NCI-H1436 treated with DMSO at 0.1 percent for 48 hours (cell line): ENCODE measurements at regions not wholly inside any gene's neighbourhood (a gene's known extent, or its start where the extent isn't known, plus 50 kb on each side); places are given as distances from the start of the nearest gene placed in this dataset.
"Not testable (repeated sequence)": the region's sequence is repeated elsewhere in the genome, so short reads cannot be mapped to it uniquely, and the experiment has no call there.

ENCODE experiments used
- DNase-seq: peaks from one replicate; lab custom pipeline; 2025; lab: John Stamatoyannopoulos, UW

- DNase-seq, result no peak
These were observed 328.1 kb downstream of the HINT1 start for GRCh38 chr5:130836729-130837649.

- not testable (repeated sequence) for DNase-seq
These were observed 347.3 kb downstream of the HINT1 start for GRCh38 chr5:130817598-130818384.

GRCh38 chr5:130815246-130815645 lies 349.8 kb downstream of the HINT1 start:
- DNase-seq, result no peak

- DNase-seq, result no peak
These were observed 356.4 kb downstream of the HINT1 start for GRCh38 chr5:130808691-130809090.

GRCh38 chr5:130805648-130806047 lies 359.4 kb downstream of the HINT1 start:
- DNase-seq, result no peak

GRCh38 chr5:130805036-130805435 lies 360.0 kb downstream of the HINT1 start:
- no peak for DNase-seq

GRCh38 chr5:130801963-130802362 lies 363.1 kb downstream of the HINT1 start:
- DNase-seq, result no peak

- DNase-seq, result no peak
These were observed 366.0 kb downstream of the HINT1 start for GRCh38 chr5:130799015-130799414.

- DNase-seq, result no peak
These were observed 367.8 kb downstream of the HINT1 start for GRCh38 chr5:130797303-130797702.

GRCh38 chr5:130796902-130797301 lies 368.2 kb downstream of the HINT1 start:
- no peak for DNase-seq

- DNase-seq, result no peak
These were observed 369.0 kb downstream of the HINT1 start for GRCh38 chr5:130796032-130796431.

- no peak for DNase-seq
These were observed 370.0 kb downstream of the HINT1 start for GRCh38 chr5:130795037-130795436.

GRCh38 chr5:130777794-130778193 lies 387.3 kb downstream of the HINT1 start:
- no peak for DNase-seq

- no peak for DNase-seq
These were observed 391.2 kb downstream of the HINT1 start for GRCh38 chr5:130773813-130774212.

GRCh38 chr5:130762031-130762430 lies 403.0 kb downstream of the HINT1 start:
- no peak for DNase-seq

- DNase-seq, result no peak
These were observed 406.0 kb downstream of the HINT1 start for GRCh38 chr5:130759061-130759460.

- DNase-seq, result no peak
These were observed 417.5 kb downstream of the HINT1 start for GRCh38 chr5:130747556-130747955.

GRCh38 chr5:130746641-130747040 lies 418.4 kb downstream of the HINT1 start:
- DNase-seq, result not testable (repeated sequence)

- DNase-seq, result no peak
These were observed 422.0 kb downstream of the HINT1 start for GRCh38 chr5:130743092-130743491.

GRCh38 chr5:130740047-130740569 lies 424.9 kb downstream of the HINT1 start:
- no peak for DNase-seq

GRCh38 chr5:130731839-130732238 lies 433.2 kb downstream of the HINT1 start:
- DNase-seq, result no peak

GRCh38 chr5:130729541-130729940 lies 435.5 kb downstream of the HINT1 start:
- DNase-seq, result no peak

GRCh38 chr5:130727830-130728229 lies 437.2 kb downstream of the HINT1 start:
- no peak for DNase-seq
